ENCODE measurements at regions not wholly inside any gene's neighbourhood (a gene's known extent, or its start where the extent isn't known, plus 50 kb on each side); places are given as distances from the start of the nearest gene placed in this dataset.
"Not testable (repeated sequence)": the region's sequence is repeated elsewhere in the genome, so short reads cannot be mapped to it uniquely, and the experiment has no call there.

GRCh38 chr4:118433612-118434375 is 81.0 kb upstream of the PRSS12 start:
- H3K27ac ChIP-seq; H3K4me1 ChIP-seq (replicated peaks in 1 of 2); H3K9me3 ChIP-seq (replicated peaks in 1 of 3); H3K27me3 ChIP-seq; DNase-seq; H3K36me3 ChIP-seq (replicated peaks in 1 of 2); H3K4me3 ChIP-seq; intact Hi-C loops (cut with DNase I): not testable (repeated sequence)
- 39 to 57% (median 43%) methylated on average over 4 to 5 of the region's 5 CpGs for WGBS, 4 donors

- H3K9me3 ChIP-seq (replicated peaks in 1 of 3); H3K27ac ChIP-seq; intact Hi-C loops (cut with DNase I); H3K36me3 ChIP-seq (replicated peaks in 1 of 2); DNase-seq; H3K4me1 ChIP-seq (replicated peaks in 1 of 2); H3K27me3 ChIP-seq; H3K4me3 ChIP-seq: not testable (repeated sequence)
- 81 to 100% (median 86%) methylated on average over 2 to 3 of the region's 3 CpGs for WGBS, 4 donors
Observed at GRCh38 chr4:118435415-118435814, 82.6 kb upstream of the PRSS12 start.

GRCh38 chr4:118442115-118442837 is 89.5 kb upstream of the PRSS12 start:
- 63 to 84% (median 84%) methylated on average over 3 to 8 of the region's 8 CpGs for WGBS, 4 donors
- intact Hi-C loops (cut with DNase I); H3K4me1 ChIP-seq (replicated peaks in 1 of 2): not testable (repeated sequence)

GRCh38 chr4:118447397-118447796 is 94.6 kb upstream of the PRSS12 start:
- DNase-seq; intact Hi-C loops (cut with DNase I); H3K27me3 ChIP-seq; H3K9me3 ChIP-seq (replicated peaks in 1 of 3); H3K4me1 ChIP-seq (replicated peaks in 1 of 2); H3K27ac ChIP-seq; H3K36me3 ChIP-seq (replicated peaks in 1 of 2); H3K4me3 ChIP-seq: not testable (repeated sequence)
- WGBS, 4 donors: 88 to 99% (median 97%) methylated on average over 1 to 3 of the region's 3 CpGs

More at GRCh38 chr4:118442115-118442837, 89.5 kb upstream of the PRSS12 start:
- not testable (repeated sequence) for H3K9me3 ChIP-seq (replicated peaks in 1 of 3); H3K27ac ChIP-seq; DNase-seq; H3K36me3 ChIP-seq (replicated peaks in 1 of 2); H3K27me3 ChIP-seq; H3K4me3 ChIP-seq

- WGBS, 4 donors: 13 to 30% (median 15%) methylated on average over 1 of the region's 1 CpG
- intact Hi-C loops (cut with DNase I); H3K27me3 ChIP-seq; DNase-seq; H3K4me3 ChIP-seq; H3K36me3 ChIP-seq (replicated peaks in 1 of 2); H3K4me1 ChIP-seq (replicated peaks in 1 of 2); H3K9me3 ChIP-seq (replicated peaks in 1 of 3); H3K27ac ChIP-seq: not testable (repeated sequence)
Observed at GRCh38 chr4:118454857-118455256, 102.1 kb upstream of the PRSS12 start.

- DNase-seq; H3K4me1 ChIP-seq (replicated peaks in 1 of 2); H3K4me3 ChIP-seq; H3K36me3 ChIP-seq (replicated peaks in 1 of 2); H3K27me3 ChIP-seq; H3K9me3 ChIP-seq (replicated peaks in 1 of 3); intact Hi-C loops (cut with DNase I); H3K27ac ChIP-seq: not testable (repeated sequence)
- WGBS, 4 donors: 80 to 91% (median 88%) methylated on average over 4 to 5 of the region's 5 CpGs
Observed at GRCh38 chr4:118461435-118461834, 108.6 kb upstream of the PRSS12 start.

GRCh38 chr4:118465831-118466230 is 113.0 kb upstream of the PRSS12 start:
- H3K4me3 ChIP-seq; H3K9me3 ChIP-seq (replicated peaks in 1 of 3); H3K4me1 ChIP-seq (replicated peaks in 1 of 2); intact Hi-C loops (cut with DNase I); H3K27me3 ChIP-seq; DNase-seq; H3K36me3 ChIP-seq (replicated peaks in 1 of 2); H3K27ac ChIP-seq: not testable (repeated sequence)
- 59 to 77% (median 70%) methylated on average over 2 of the region's 2 CpGs for WGBS, 4 donors

GRCh38 chr4:118474001-118474626 is 121.3 kb upstream of the PRSS12 start:
- H3K27me3 ChIP-seq; DNase-seq; H3K4me1 ChIP-seq (replicated peaks in 1 of 2); H3K36me3 ChIP-seq (replicated peaks in 1 of 2); H3K9me3 ChIP-seq (replicated peaks in 1 of 3); H3K27ac ChIP-seq; H3K4me3 ChIP-seq; intact Hi-C loops (cut with DNase I): not testable (repeated sequence)
- WGBS, 4 donors: 77 to 96% (median 87%) methylated on average over 3 of the region's 3 CpGs

GRCh38 chr4:118474771-118475170 is 122.0 kb upstream of the PRSS12 start:
- H3K4me1 ChIP-seq (replicated peaks in 1 of 2); H3K27ac ChIP-seq; H3K4me3 ChIP-seq; DNase-seq; H3K36me3 ChIP-seq (replicated peaks in 1 of 2); intact Hi-C loops (cut with DNase I); H3K9me3 ChIP-seq (replicated peaks in 1 of 3); H3K27me3 ChIP-seq: not testable (repeated sequence)

- H3K9me3 ChIP-seq (replicated peaks in 1 of 3); H3K4me1 ChIP-seq (replicated peaks in 1 of 2); DNase-seq; H3K27me3 ChIP-seq; H3K4me3 ChIP-seq; H3K27ac ChIP-seq; H3K36me3 ChIP-seq (replicated peaks in 1 of 2); intact Hi-C loops (cut with DNase I): not testable (repeated sequence)
- 76 to 81% (median 80%) methylated on average over 3 of the region's 3 CpGs for WGBS, 4 donors
Observed at GRCh38 chr4:118475901-118476300, 123.1 kb upstream of the PRSS12 start.

- H3K9me3 ChIP-seq (replicated peaks in 1 of 3); H3K36me3 ChIP-seq (replicated peaks in 1 of 2); H3K4me1 ChIP-seq (replicated peaks in 1 of 2); H3K27ac ChIP-seq; intact Hi-C loops (cut with DNase I); DNase-seq; H3K27me3 ChIP-seq; H3K4me3 ChIP-seq: not testable (repeated sequence)
Observed at GRCh38 chr4:118477826-118478225, 125.0 kb upstream of the PRSS12 start.
